T-helper 17 cell (primary cell): ENCODE measurements at regions not wholly inside any gene's neighbourhood (a gene's known extent, or its start where the extent isn't known, plus 50 kb on each side); places are given as distances from the start of the nearest gene placed in this dataset.
A peak's percentile ranks its signal among the peaks of the same experiment; 100 is the strongest.

Experiments used
- ATAC-seq: fragments of 150-1000 bp; cut with Tn5 transposase; 2 replicates; pipeline ENCODE4 v1.10.0; 2021; ENCODE audit warnings: mild to moderate bottlenecking, moderate library complexity
- DNase-seq, 3 donors: peaks; one replicate each; pipeline versions ENCODE4 v3.0.0 to v3.0.0-alpha.2; 2020 to 2021
- H3K9me3 ChIP-seq: one replicate; pipeline ENCODE4 v1.7.0; 2013; ENCODE audit warnings: low read length, mild to moderate bottlenecking; ENCODE audit not compliant: control insufficient read depth, poor library complexity, severe bottlenecking
- H3K27ac Mint-ChIP-seq: one replicate; pipeline ENCODE4 v1.8.0; 2022; ENCODE audit warnings: mild to moderate bottlenecking, moderate library complexity, mixed read lengths
- H3K27me3 Mint-ChIP-seq: one replicate; pipeline ENCODE4 v1.8.0; 2022; ENCODE audit warnings: mixed read lengths
- H3K36me3 Mint-ChIP-seq: one replicate; pipeline ENCODE4 v1.8.0; 2022; ENCODE audit warnings: low read depth, mixed read lengths
- H3K4me1 Mint-ChIP-seq: one replicate; pipeline ENCODE4 v1.8.0; 2022; ENCODE audit warnings: mild to moderate bottlenecking, mixed read lengths
- H3K4me3 Mint-ChIP-seq: one replicate; pipeline ENCODE4 v1.8.0; 2022; ENCODE audit warnings: mild to moderate bottlenecking, moderate library complexity, mixed read lengths

- no peak overlapping the region for H3K27ac Mint-ChIP-seq
- H3K4me3 Mint-ChIP-seq, result no peak overlapping the region
- peaks cover 83% of the 10 kb centered on the region for H3K27me3 Mint-ChIP-seq
- no peaks in the 10 kb centered on the region for H3K4me1 Mint-ChIP-seq
- H3K9me3 ChIP-seq, result no peaks in the 10 kb centered on the region
- ATAC-seq (no peak), DNase-seq (no peak)
- H3K36me3 Mint-ChIP-seq, result peaks cover 9% of the 10 kb centered on the region
Observed at GRCh38 chr9:126126807-126127206, 199.8 kb upstream of the MVB12B start.

DNA sequence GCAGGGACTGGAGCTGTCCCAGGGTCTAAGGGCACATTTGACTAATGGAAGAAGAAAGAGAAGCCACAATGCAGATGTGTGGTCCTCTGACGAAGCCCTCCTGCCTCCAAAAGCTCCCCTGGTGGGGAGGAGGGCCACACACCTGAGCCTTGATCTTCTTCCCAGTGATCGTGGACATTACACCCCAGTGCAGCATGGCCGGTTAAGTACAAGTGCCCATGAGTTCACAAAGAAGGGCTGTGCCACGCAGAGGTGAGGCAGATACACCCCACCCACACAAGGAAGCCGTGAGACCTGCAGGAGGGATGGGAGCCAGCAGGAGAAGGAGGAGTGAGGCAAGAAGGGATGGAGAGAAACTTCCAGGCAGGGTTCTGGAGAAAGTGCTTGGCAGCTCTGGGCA lies 199.0 kb upstream of the MVB12B start:
- Mint-ChIP-seq H3K4me1 (no peaks in the 10 kb centered on the region), H3K27me3 (peaks cover 81% of the 10 kb centered on the region), H3K36me3 (peaks cover 9% of the 10 kb centered on the region), H3K4me3 (no peak overlapping the region), H3K27ac (no peak overlapping the region)
- H3K9me3 ChIP-seq, result no peaks in the 10 kb centered on the region
- no peak for ATAC-seq
- DNase-seq, result no peak

- H3K27me3 Mint-ChIP-seq, result peaks cover 71% of the 10 kb centered on the region
- H3K36me3 Mint-ChIP-seq, result peaks cover 6% of the 10 kb centered on the region
- ATAC-seq (no peak), DNase-seq (no peak)
- no peak overlapping the region for H3K4me3 Mint-ChIP-seq
- H3K4me1 Mint-ChIP-seq, result no peaks in the 10 kb centered on the region
- H3K27ac Mint-ChIP-seq, result no peak overlapping the region
- peaks cover 3% of the 10 kb centered on the region for H3K9me3 ChIP-seq
Observed at GRCh38 chr9:126128494-126129142, 198.0 kb upstream of the MVB12B start.

DNA sequence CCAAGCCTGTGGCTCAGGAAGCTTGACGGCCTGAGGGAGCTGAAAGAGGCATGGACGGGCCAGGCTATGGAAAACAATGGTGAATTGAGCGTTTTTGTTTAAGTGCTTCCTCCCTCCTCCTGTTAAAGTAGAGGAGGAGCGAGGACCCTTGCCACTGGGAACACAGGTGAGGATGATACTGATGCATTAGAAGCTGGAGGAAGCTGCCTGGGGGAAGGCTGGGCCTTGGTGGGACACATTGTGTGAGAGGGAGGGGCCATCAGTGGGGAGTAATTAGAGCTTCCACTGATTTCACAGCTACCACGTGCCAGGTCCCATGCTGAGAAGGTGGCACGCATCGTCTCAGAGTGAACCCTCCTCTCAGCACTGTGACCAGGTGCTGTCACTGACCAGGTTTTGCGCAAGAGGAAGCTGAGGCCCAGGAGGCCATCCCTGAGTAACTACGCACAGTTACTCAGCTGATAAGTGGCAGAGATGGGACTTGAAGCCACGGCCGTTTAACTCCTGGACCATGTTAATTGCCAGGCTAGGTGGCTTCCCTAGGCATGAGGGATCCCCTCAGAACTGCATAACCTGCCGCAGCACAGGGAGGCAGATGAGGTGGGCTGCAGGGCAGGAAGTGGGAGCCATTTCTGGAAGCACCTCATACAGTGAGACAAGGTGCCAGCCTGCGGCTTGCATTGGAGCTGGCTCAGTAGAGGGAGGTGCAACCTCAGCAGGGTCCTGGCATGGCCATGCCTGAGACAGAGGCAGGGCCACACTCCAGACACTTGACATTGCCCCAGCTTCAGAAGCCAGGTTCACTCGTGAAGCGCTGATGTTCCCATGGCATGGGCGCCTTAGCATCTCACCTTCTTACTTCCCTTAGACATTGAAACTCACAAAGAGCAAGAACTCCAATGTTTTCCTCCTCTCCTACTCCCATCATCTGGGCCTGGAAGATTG lies 195.3 kb upstream of the MVB12B start:
- H3K36me3 Mint-ChIP-seq, result peaks cover 3% of the 10 kb centered on the region
- ATAC-seq (no peak), DNase-seq (no peak)
- H3K27me3 Mint-ChIP-seq, result peaks cover 45% of the 10 kb centered on the region
- no peak overlapping the region for H3K27ac Mint-ChIP-seq
- H3K4me1 Mint-ChIP-seq, result no peaks in the 10 kb centered on the region
- no peak overlapping the region for H3K4me3 Mint-ChIP-seq
- peaks cover 3% of the 10 kb centered on the region for H3K9me3 ChIP-seq

GRCh38 chr9:126132746-126133145 lies 193.9 kb upstream of the MVB12B start:
- peaks cover 3% of the 10 kb centered on the region for H3K9me3 ChIP-seq
- H3K27ac Mint-ChIP-seq, result no peak overlapping the region
- H3K4me3 Mint-ChIP-seq, result no peak overlapping the region
- ATAC-seq (no peak), DNase-seq (no peak)
- no peaks in the 10 kb centered on the region for H3K4me1 Mint-ChIP-seq
- peaks cover 37% of the 10 kb centered on the region for H3K27me3 Mint-ChIP-seq
- H3K36me3 Mint-ChIP-seq, result no peaks in the 10 kb centered on the region

- H3K27me3 Mint-ChIP-seq, result peaks cover 55% of the 10 kb centered on the region
- no peak overlapping the region for H3K4me3 Mint-ChIP-seq
- H3K36me3 Mint-ChIP-seq, result peaks cover 3% of the 10 kb centered on the region
- ATAC-seq (no peak), DNase-seq (no peak)
- no peaks in the 10 kb centered on the region for H3K9me3 ChIP-seq
- no peak overlapping the region for H3K27ac Mint-ChIP-seq
- H3K4me1 Mint-ChIP-seq, result peaks cover 10% of the 10 kb centered on the region
Observed at GRCh38 chr9:126144196-126144595, 182.4 kb upstream of the MVB12B start.

- peaks cover 10% of the 10 kb centered on the region for H3K4me1 Mint-ChIP-seq
- peaks cover 3% of the 10 kb centered on the region for H3K36me3 Mint-ChIP-seq
- ATAC-seq (no peak), DNase-seq (no peak)
- H3K4me3 Mint-ChIP-seq, result no peak overlapping the region
- no peaks in the 10 kb centered on the region for H3K9me3 ChIP-seq
- H3K27ac Mint-ChIP-seq, result no peak overlapping the region
- peaks cover 55% of the 10 kb centered on the region for H3K27me3 Mint-ChIP-seq
Observed at GRCh38 chr9:126144603-126145456, 181.8 kb upstream of the MVB12B start.

DNA sequence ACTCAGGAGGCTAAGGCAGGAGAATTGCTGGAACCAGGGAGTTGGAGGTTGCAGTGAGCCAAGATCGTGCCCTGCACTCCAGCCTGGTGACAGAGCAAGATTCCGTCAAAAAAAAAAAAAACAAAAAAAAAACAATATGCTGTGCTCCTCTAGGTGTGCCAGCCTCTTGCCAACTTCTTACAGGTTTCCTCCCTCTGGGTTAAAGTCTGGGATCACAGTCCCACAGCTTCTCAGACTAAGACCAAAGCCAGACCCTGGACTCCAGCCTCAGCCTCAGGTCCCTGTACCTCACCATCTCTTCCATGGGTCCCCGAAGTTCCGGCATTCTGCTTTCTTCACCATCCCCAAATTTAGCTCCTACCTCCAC lies 180.8 kb upstream of the MVB12B start:
- H3K9me3 ChIP-seq, result no peaks in the 10 kb centered on the region
- no peak for ATAC-seq
- Mint-ChIP-seq H3K4me1 (peaks cover 10% of the 10 kb centered on the region), H3K27ac (peak overlapping the region; percentile 11), H3K4me3 (peak overlapping the region; percentile 47), H3K36me3 (peaks cover 3% of the 10 kb centered on the region), H3K27me3 (peaks cover 55% of the 10 kb centered on the region)
- no peak for DNase-seq

DNA sequence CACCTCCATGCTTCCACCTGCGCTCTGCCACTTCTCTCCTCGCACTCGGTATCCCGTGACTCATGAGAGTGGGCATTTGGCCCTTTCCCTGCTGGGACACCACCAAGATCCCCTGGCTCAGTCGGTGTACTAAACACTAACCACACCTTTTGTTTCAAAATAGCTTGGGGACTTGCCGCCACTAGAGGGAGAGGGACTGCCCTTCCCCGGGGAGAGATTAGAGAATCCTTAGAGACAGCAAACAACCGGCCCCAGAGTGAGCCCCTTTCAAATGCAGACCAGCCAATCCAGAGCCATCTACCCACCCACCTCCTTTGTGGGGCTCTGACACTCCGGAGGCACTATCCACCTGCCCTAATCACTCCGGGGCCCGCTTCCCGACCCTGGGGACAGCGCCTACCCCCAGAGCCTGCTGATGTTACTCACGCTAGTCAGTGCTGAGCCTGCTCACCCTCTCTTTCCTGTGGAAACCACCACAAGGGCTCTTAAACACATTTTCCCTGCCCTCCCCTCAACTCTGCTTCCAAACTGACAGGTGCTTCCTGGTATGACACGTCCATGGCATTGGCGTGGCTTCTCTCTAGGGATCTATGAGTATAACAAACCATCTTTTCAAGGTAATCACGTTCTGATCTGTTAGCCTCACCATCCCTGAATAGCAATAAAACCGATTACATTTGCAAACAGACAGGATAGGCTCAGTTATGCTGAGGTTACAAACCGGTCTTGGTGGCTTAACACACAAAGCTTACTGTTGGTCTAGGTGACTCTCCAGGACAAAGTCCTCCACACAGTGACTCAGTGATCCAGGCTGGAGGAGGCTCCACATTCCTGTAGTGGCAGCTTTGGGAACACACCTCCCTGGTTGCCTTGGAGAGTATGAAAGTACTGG lies 180.1 kb upstream of the MVB12B start:
- Mint-ChIP-seq H3K4me1 (peaks cover 10% of the 10 kb centered on the region), H3K36me3 (peaks cover 3% of the 10 kb centered on the region), H3K27ac (peak overlapping the region; percentile 11), H3K27me3 (peaks cover 59% of the 10 kb centered on the region), H3K4me3 (peak overlapping the region; percentile 47)
- ATAC-seq (peak; percentile 48), DNase-seq (no peak)
- no peaks in the 10 kb centered on the region for H3K9me3 ChIP-seq

DNA sequence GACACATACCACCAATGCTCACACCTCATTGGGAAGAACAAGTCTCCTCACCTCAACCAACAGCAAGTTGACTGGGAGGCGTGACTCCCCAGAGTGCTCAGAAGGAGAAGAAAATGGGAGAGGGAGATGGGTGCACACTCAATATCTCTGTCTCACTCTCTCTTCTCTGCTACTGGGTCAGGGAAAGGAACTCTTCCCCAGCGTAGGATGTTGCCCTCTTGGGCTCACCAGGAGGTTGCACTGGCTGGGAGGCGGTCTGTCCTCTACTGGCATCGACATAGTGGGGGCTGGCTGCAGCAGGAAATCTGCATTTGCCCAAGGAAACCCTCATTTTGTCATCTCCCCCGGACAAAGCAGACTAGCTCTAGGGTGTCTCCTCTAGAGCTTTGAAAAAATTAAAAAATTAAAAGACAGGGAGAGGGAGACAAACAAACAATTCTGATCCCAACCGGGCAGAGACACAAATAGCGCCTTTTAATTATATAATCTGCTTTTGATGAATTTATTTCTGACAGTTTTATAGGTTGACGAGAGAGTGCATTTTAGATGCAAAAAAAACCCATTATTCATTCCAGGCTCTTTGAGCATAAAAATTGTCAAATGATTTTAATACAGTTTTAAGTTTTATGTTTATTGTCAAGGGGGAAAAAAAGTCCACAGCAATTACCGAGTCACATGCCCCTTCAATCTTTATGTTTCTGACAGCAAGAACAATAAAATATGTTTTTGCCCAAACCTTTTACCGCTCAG lies 179.3 kb upstream of the MVB12B start:
- Mint-ChIP-seq H3K4me3 (no peak overlapping the region), H3K36me3 (peaks cover 3% of the 10 kb centered on the region), H3K4me1 (peaks cover 10% of the 10 kb centered on the region), H3K27me3 (peaks cover 65% of the 10 kb centered on the region), H3K27ac (no peak overlapping the region)
- DNase-seq, result no peak
- ATAC-seq, result no peak
- no peaks in the 10 kb centered on the region for H3K9me3 ChIP-seq

GRCh38 chr9:126147936-126148870 lies 178.4 kb upstream of the MVB12B start:
- Mint-ChIP-seq H3K4me3 (no peak overlapping the region), H3K4me1 (peaks cover 10% of the 10 kb centered on the region), H3K27me3 (peaks cover 63% of the 10 kb centered on the region), H3K36me3 (peaks cover 3% of the 10 kb centered on the region), H3K27ac (no peak overlapping the region)
- no peaks in the 10 kb centered on the region for H3K9me3 ChIP-seq
- no peak for DNase-seq
- no peak for ATAC-seq
